ENCODE measurements at regions not wholly inside any gene's neighbourhood (a gene's known extent, or its start where the extent isn't known, plus 50 kb on each side); places are given as distances from the start of the nearest gene placed in this dataset.

DNA sequence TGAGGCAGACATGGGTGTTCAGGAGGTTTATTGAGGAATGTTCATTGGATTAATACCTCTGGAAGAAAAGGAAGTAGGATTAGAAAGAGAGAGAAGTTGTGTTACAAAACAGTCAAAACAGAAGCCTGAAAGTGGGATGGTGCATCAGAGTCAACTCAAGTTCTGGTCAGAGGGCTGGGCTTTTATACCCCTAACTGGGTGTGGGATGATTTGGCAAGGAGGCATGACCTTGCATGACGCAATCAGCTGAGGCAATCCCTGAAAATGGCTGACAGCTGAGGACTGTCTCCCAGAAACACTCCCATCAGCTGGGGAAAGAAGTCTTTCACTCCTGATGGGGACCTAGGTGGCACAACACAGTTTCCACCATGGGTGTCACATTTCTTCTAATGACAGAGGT, 818.2 kb downstream of the SATB2 start:
- TF ChIP-seq, protein P1, sequence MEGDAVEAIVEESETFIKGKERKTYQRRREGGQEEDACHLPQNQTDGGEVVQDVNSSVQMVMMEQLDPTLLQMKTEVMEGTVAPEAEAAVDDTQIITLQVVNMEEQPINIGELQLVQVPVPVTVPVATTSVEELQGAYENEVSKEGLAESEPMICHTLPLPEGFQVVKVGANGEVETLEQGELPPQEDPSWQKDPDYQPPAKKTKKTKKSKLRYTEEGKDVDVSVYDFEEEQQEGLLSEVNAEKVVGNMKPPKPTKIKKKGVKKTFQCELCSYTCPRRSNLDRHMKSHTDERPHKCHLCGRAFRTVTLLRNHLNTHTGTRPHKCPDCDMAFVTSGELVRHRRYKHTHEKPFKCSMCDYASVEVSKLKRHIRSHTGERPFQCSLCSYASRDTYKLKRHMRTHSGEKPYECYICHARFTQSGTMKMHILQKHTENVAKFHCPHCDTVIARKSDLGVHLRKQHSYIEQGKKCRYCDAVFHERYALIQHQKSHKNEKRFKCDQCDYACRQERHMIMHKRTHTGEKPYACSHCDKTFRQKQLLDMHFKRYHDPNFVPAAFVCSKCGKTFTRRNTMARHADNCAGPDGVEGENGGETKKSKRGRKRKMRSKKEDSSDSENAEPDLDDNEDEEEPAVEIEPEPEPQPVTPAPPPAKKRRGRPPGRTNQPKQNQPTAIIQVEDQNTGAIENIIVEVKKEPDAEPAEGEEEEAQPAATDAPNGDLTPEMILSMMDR (IDR thresholded peaks at IDR 0.05) = no peak
- Histone ChIP-seq H3K36me3 (no peaks in the 10 kb centered on the region), H3K9me3 (no peaks in the 10 kb centered on the region), H3K27me3 (no peaks in the 10 kb centered on the region), H3K27ac (no peak overlapping the region), H3K4me1 (no peaks in the 10 kb centered on the region), H3K4me3 (no peak overlapping the region)
- no peak for DNase-seq (ENCODE audit: low spot score)

DNA sequence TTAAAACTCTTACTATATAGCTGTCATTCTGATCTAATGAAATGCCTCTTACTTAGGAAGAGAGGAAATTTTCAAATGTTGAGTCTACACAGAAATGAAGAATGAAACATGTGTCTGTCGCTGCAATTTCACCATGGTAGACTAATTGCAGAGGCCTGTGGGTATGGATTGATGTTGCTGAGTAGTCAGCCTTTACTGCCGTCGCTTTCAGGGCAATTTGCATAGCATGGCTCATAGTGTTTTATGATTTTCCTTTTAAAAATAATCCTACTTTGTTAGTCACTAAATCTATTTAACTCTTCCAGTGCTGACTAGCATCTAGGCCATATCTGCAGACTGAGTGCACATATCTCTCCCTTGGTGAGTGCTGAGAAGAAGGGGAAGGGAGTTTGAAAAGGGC, 819.2 kb downstream of the SATB2 start:
- H3K4me1 ChIP-seq = no peaks in the 10 kb centered on the region

DNA sequence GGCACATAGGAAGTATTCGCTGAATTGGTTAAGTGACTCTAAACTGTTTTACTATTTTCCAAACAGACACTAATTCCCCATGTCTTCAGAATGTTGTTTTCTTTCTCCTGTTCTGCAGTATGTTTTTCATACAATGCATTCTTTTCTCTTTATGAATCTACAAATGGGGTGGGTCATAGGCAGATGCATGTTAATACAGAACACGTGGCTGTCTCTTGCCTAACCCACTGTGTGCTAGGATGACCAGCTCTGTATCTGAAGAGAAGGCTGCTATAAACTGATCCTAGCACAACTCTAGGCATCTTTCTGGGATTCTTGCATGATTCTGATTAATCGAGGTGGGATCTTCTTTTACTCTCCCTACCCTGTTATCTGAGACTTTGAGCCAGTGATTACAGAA, 826.0 kb downstream of the PLCL1 start:
- TF ChIP-seq, protein P1 (IDR thresholded peaks at IDR 0.05) = no peak
- Histone ChIP-seq H3K36me3 (no peaks in the 10 kb centered on the region), H3K4me3 (no peak overlapping the region), H3K9me3 (no peaks in the 10 kb centered on the region), H3K27me3 (no peaks in the 10 kb centered on the region), H3K27ac (no peak overlapping the region), H3K4me1 (no peaks in the 10 kb centered on the region)
- no peak for DNase-seq (ENCODE audit: low spot score)

More for the DNA sequence above, 819.2 kb downstream of the SATB2 start:
- no peaks in the 10 kb centered on the region for H3K36me3 ChIP-seq
- H3K27ac ChIP-seq = no peak overlapping the region
- H3K27me3 ChIP-seq = no peaks in the 10 kb centered on the region
- TF ChIP-seq, protein P1 (IDR thresholded peaks at IDR 0.05) = no peak
- no peaks in the 10 kb centered on the region for H3K9me3 ChIP-seq
- DNase-seq (ENCODE audit: low spot score) = no peak
- H3K4me3 ChIP-seq = no peak overlapping the region

DNA sequence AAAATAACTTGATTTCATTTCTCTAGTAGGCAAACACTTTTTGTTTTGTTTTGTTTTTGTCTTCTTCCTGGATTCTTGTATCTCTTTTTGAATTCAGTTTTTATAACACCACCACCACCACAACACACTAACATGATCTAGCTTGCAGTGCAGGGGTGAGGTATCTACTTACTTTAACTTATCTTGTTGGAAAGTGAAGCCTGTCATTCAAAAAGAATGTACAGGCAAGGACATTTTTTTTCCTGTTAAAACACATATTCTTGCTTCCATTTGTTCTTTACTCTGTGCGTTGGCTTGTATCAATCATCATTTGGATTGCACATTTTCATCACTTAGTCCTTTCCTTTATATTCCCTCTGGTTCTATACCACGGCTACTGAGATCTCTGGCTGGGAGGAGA, 824.2 kb downstream of the PLCL1 start:
- Histone ChIP-seq H3K4me3 (no peak overlapping the region), H3K4me1 (no peaks in the 10 kb centered on the region), H3K36me3 (no peaks in the 10 kb centered on the region), H3K27ac (no peak overlapping the region), H3K9me3 (no peaks in the 10 kb centered on the region), H3K27me3 (no peaks in the 10 kb centered on the region)
- DNase-seq (ENCODE audit: low spot score) = no peak
- TF ChIP-seq, protein P1 (IDR thresholded peaks at IDR 0.05) = no peak

DNA sequence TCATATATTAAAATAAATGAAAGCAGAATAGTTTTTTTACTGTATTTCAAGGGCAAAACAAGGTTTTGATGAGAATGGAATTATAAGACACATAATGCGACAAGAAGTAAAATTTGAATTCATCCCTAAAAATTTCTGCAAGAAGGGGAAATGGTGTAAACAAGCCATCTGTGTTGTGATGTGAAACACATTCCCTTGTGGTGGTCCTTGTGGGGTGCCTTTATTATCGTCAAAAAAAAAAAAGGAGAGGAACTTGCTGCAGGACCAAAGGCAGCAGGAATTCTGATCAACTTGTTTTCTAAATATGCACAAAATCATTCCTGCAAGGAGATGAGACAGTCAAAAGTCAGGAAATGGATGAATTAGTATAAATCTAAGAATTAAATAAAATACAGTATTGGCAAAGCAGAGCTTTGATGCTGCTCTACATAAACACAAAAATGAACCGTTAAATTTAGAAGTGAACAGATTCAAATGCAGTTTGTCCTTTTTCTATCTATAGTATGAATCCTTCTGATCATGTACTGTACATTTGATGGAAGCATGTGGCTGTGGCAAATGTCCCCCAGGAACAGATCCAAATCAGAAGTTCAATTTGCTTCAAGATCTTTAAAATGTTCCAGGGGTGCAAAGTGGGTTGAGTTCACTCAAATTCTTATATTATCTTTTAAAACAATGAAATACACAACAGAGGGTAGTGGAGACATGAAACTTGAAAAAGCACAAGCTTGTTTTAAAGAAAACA, 818.8 kb downstream of the PLCL1 start:
- no peak overlapping the region for H3K4me3 ChIP-seq
- H3K4me1 ChIP-seq = no peaks in the 10 kb centered on the region
- TF ChIP-seq, protein P1 (IDR thresholded peaks at IDR 0.05) = no peak
- no peaks in the 10 kb centered on the region for H3K36me3 ChIP-seq
- H3K27me3 ChIP-seq = no peaks in the 10 kb centered on the region
- no peak overlapping the region for H3K27ac ChIP-seq
- DNase-seq (ENCODE audit: low spot score) = no peak
- H3K9me3 ChIP-seq = no peaks in the 10 kb centered on the region

DNA sequence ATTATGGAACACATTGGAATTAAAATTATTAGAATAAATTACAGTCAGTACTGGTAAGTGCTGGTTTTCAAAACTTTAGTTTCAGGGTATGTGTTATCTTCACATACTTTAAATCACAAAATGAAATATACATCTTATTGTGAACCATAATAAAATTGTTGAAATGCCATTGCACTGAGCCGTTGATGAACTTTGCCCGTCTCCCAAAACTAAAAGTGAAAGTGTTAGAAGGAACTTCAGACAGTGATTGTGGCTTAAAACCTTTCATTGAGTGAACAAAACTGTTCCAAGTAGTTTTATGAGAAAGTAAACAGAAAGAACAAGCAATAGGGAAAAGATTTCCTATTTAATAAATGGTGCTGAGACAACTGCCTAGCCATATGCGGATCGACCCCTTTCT, 811.6 kb downstream of the PLCL1 start:
- TF ChIP-seq, protein P1 (IDR thresholded peaks at IDR 0.05) = no peak
- DNase-seq (ENCODE audit: low spot score) = no peak
- Histone ChIP-seq H3K27me3 (no peaks in the 10 kb centered on the region), H3K4me3 (no peak overlapping the region), H3K9me3 (no peaks in the 10 kb centered on the region), H3K4me1 (no peaks in the 10 kb centered on the region), H3K27ac (no peak overlapping the region), H3K36me3 (no peaks in the 10 kb centered on the region)

All from right atrium auricular region (tissue), 2 donors.